Activated T-helper 9 cell treated with anti-CD3 and anti-CD28 coated beads, Interleukin-2, amount 50 U/mL, for 16 hours (primary cell): ENCODE measurements at regions not wholly inside any gene's neighbourhood (a gene's known extent, or its start where the extent isn't known, plus 50 kb on each side); places are given as distances from the start of the nearest gene placed in this dataset.

Source experiments
- DNase-seq: peaks from one replicate; pipeline ENCODE4 v3.0.0-alpha.2; 2020; ENCODE audit warnings: low read depth

DNA sequence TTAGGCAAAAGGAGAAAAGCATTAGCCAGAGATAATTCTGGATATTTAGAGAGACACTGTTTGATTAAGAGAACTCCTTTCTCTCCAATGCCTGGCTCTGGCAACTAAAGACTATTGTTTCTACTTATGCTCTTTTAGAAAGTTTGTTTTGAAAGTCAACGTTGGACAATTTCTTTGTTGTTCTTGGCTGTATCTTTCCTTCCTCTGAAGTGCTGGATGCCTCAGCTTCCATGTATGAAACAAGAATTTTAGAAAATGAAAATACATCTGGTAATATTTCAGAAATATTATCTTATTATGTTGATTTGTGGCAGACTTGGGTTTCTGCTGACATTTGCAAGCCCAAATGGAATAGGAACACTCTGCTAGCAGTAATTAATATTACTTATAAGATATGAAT, 382.6 kb downstream of the SNAPC1 start:
- DNase-seq, result no peak

GRCh38 chr14:62146030-62146429, 383.8 kb downstream of the SNAPC1 start:
- no peak for DNase-seq

- no peak for DNase-seq
Observed at GRCh38 chr14:62156052-62156451, 393.8 kb downstream of the SNAPC1 start.

DNA sequence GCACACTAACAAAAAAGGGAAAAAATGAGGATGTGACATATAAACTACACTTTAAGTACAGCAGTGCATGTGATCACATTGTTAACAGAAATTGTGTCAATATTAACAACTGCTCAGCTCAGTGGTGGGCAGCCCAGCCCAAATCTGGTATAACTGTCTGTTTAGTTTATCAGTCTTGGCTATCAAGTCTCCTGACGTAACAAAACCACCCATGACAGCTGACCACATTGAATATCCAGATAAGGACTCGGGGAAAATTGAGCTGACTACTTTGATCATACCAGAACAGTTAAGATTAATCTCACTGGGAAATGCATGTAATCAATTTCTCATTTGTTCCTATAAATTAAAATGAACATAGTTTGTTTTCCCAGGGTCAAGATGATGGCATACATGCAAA, 396.6 kb downstream of the SNAPC1 start:
- DNase-seq, result no peak

GRCh38 chr14:62159314-62159713, 397.1 kb downstream of the SNAPC1 start:
- DNase-seq, result no peak

GRCh38 chr14:62162998-62163589, 400.9 kb downstream of the SNAPC1 start:
- no peak for DNase-seq

DNA sequence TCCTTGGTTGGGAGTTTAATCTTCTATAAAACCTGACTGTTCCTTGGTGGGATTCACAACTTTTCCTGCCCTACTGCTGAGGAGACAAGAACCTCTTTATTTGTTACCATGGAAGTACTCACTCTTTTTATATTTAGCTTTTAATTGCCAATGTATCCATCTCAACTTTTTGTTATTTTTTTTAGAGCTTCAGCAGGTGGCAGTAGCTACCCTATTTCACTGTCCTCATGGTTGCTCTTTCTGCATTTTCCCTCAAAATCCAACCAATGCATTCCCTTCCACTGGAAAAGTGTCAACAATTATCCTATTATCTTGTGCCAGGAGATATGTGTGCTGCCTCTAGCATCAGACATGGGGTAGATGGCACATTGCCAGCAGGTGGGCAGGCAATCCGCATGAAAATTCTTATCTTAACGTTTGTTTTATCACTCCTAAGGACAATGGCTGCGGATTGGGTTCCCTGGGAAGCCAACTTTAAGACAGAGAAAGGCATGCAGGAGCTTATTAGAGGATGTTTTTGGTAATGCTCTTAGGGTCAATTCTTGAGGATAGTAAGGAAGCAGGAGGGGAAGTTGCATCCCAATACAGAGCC, 406.4 kb downstream of the SNAPC1 start:
- DNase-seq, result no peak

DNA sequence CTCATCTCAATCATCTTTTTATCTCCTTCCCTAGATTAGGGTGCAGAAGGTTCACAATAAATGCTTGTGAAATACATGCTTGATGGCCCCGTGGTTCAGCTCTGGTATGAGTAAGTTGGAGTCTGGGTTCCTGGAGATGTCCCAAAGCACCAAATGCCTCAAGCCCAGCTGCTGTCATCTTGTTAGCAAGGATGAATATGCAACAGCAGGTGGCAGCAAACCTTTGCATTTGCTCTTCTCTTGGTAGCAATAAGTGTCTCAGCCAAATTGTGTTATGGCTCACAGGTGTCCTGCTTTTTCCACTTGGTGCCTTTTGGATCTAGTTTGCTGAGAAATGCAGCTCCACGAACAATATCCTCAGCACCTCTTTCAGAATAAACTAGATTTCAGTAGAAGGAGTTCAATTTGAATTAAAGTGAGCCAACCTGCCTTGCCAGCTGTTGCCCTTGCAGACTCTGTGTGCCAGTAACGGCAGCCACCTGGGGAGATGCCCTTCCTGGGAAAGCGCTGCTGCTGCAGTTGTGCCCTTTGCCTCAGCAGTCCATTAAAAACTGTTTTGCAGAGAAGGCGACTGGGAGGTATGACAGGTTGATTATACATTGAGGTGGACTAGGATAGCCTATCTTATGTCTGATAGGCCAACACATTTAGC, 417.3 kb downstream of the SNAPC1 start:
- no peak for DNase-seq

- no peak for DNase-seq
Observed at GRCh38 chr14:62181591-62181990, 419.4 kb downstream of the SNAPC1 start.

GRCh38 chr14:62185078-62185477, 422.9 kb downstream of the SNAPC1 start:
- DNase-seq, result no peak

DNA sequence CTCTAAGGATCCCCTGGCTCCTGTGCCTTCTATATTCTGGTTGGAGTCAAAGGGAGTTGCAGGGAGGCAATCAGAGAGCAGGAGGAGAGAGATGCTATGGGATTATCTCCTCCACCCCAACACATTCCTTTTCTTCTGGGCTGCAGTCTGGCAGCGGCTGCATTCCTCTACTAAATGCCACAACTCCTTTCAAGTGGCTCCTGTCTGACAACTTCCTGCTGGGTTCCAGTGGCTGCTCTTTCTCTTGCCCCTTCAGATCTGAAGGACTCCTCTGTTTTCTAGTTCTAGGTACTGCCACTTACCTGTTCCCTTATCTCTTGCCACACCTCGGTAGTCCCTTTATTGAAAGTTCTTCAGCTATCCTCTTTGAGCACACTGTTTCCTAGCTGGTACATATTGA, 425.0 kb downstream of the SNAPC1 start:
- no peak for DNase-seq

- DNase-seq, result no peak
Observed at GRCh38 chr14:62189698-62190097, 427.5 kb downstream of the SNAPC1 start.

GRCh38 chr14:62206456-62206855, 444.2 kb downstream of the SNAPC1 start:
- DNase-seq, result no peak

- no peak for DNase-seq
Observed at GRCh38 chr14:62209287-62209899, 447.2 kb downstream of the SNAPC1 start.

DNA sequence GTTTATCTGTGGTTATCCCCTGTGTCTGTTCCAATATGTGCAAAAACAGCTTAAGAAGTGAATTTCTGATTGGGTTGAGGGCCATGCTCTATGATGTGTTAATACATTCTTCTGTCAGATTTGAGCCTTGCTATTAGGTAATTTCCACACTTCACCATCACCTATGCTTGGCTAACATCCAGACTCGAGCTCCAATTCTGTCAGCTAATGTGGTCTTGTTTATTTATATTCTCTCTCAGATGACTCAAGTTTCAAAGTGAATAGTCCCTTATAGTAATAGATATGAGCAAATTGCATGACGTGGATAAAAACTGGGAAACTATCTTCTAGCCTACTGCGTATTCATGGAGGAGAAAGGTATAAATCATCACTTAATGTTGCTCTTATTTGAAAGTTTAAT, 451.3 kb downstream of the SNAPC1 start:
- no peak for DNase-seq

DNA sequence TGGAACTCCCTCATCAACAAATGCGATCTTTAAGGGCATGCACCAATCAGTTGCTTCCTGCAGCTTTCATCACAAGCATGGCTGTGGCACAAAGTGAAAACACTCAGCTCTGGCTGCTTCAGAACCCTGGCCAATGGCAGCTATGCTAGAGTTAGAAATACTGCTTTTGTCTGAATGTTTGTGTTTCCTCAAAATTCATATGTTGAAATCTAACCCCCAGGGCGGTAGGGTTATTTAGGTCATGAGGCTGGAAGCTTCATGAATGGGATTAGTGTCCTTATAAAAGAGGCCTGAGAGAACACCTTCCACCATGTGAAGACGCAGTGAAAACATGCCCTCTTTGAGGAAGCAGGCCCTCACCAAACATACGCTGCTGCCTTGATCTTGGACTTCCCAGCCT, 453.9 kb downstream of the SNAPC1 start:
- DNase-seq, result no peak

DNA sequence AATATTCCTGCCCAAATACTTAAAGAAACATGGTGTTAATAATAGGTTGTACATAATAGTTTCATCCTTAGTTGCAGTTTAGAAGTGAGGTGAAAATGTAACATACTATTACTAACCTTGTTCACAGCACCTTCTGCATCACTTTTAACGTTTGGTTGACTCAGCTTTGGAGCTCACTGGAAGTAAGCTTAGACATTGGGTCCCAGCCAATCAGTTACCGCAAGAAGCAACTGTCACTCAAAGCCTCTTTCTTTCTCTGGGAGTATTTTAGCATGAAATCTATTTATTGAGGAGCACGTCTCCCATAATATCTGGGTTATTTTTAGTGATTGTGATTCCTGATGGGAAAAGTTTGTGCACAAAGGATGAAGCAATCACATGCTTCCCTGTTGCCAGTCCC, 472.6 kb downstream of the SNAPC1 start:
- no peak for DNase-seq

GRCh38 chr14:62244221-62244620, 482.0 kb downstream of the SNAPC1 start:
- DNase-seq, result no peak

DNA sequence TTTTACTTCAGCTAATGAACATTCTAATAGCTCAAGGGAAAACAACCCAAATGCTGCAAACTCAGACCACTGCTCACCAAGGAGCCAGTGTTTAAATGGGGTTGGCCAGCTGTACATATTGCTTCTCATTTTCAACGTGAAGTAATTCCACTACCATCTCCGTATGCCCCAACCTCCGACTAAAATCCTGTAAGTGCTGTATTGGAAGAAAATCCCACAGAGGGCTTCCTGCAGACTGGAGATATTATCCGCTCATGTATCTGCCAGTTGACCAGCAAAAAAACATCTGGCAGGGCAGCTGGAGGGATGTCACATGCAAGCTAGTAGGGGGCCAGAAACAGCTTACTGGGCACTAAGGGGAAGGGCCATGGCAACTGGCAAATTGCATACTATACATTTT, 485.0 kb downstream of the SNAPC1 start:
- DNase-seq, result no peak

GRCh38 chr14:62251237-62251636, 489.0 kb downstream of the SNAPC1 start:
- DNase-seq, result no peak

- no peak for DNase-seq
Observed at GRCh38 chr14:62253171-62253570, 491.0 kb downstream of the SNAPC1 start.

DNA sequence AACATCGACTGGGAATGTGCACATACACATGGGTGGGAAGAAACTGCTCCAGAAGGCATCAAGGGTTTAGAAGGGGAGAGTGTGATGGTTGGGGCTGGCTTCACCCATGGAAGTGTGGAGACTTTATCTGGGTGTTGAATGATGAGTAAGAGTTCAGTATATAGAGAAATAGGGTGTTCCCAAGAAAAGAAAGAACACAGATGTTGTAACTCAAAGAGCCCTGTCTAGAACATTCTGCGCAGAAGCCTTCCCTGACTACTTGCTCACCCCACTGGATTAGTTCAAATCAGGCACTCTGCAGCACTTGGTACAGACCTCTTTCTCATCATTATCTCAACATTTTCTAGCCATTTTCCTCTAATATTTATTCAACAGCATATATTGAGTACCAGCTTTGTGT, 491.7 kb downstream of the SNAPC1 start:
- no peak for DNase-seq

DNA sequence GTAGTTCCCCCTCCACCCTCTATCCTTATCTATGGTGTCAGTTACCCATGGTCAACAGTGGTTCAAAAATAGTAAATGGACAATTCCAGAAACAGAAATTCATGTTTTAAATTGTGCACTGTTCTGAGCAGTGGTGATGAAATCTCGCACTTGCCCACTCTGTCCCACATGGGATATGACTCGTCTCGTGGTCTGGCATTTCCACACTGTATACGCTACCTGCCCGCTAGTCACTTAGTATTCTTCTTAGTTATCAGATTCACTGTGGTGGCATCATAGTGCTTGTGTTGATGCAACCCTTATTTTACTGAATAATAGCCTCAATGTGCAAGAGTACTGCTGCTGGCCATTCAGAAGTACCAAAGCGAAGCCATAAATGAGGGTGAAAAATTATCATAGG, 507.0 kb downstream of the SNAPC1 start:
- DNase-seq, result no peak
